SH-SY5Y (cell line): ENCODE measurements at regions not wholly inside any gene's neighbourhood (a gene's known extent, or its start where the extent isn't known, plus 50 kb on each side); places are given as distances from the start of the nearest gene placed in this dataset.

ENCODE experiments used
- GATA2 ChIP-seq: IDR thresholded peaks from 2 replicates; pipeline ENCODE4 v1.6.1; 2011; ENCODE audit warnings: mild to moderate bottlenecking, low read depth, low read length
- GATA3 ChIP-seq: IDR thresholded peaks from 2 replicates; pipeline ENCODE4 v1.6.1; 2011; ENCODE audit warnings: low read depth, mild to moderate bottlenecking, low read length, moderate library complexity

DNA sequence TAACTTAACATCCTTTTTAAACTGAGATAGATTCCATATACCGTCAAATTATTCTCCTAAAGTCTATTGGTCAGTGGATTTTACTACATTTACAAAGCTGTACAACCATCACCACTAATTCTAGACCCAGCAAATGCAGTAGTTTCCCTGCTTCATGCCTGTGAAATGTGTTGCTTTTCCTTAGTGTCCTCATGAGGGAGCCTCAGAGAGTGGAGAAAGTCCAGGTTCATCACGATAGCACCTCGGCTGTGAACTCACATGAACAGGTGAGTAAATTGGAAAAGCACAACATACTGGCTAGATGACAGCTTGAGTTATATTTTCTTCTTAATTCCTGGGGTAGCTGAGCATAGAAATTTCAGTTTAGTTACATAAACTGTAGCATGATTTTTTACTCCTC is 653.7 kb downstream of the MTRR start:
- TF ChIP-seq GATA3 (no peak), GATA2 (no peak)
